AG04450 (cell line): ENCODE measurements at regions not wholly inside any gene's neighbourhood (a gene's known extent, or its start where the extent isn't known, plus 50 kb on each side); places are given as distances from the start of the nearest gene placed in this dataset.

Experiments used
- CTCF ChIA-PET: fragments of 300-600, 350-600 bp; formaldehyde crosslinking; extraction: SDS; loops from one replicate; lab custom pipeline; 2022; ENCODE audit warnings: antibody characterized with exemption, inconsistent platforms; lab: Charles Lee
- POLR2A ChIA-PET: fragments of 350-600 bp; formaldehyde crosslinking; extraction: SDS; loops from one replicate; lab custom pipeline; 2021; ENCODE audit warnings: antibody characterized with exemption, inconsistent platforms; lab: Yijun Ruan, JAX
- DNase-seq: peaks from one replicate; pipeline ENCODE4 v3.0.0-alpha.2; 2011; ENCODE audit warnings: low read depth, low spot score
- H3K27ac ChIP-seq: one replicate; pipeline ENCODE4 v1.5.1; 2012; ENCODE audit warnings: low read depth, low read length, control low read depth
- H3K27me3 ChIP-seq: one replicate; pipeline ENCODE4 v1.6.0; 2012; ENCODE audit warnings: low read length; ENCODE audit not compliant: control insufficient read depth, insufficient read depth
- H3K4me3 ChIP-seq: 2 replicates; pipeline ENCODE4 v1.5.1; 2011; ENCODE audit warnings: mild to moderate bottlenecking, low read depth, low read length, control low read depth
- H3K9me3 ChIP-seq: 2 replicates; pipeline ENCODE4 v1.5.1; 2012; ENCODE audit warnings: low read length; ENCODE audit not compliant: control insufficient read depth, insufficient read depth
- CTCF ChIP-seq: IDR thresholded peaks from 2 replicates; pipeline ENCODE4 v1.5.1; 2011; ENCODE audit warnings: low read depth, low read length, control low read depth, inconsistent platforms

DNA sequence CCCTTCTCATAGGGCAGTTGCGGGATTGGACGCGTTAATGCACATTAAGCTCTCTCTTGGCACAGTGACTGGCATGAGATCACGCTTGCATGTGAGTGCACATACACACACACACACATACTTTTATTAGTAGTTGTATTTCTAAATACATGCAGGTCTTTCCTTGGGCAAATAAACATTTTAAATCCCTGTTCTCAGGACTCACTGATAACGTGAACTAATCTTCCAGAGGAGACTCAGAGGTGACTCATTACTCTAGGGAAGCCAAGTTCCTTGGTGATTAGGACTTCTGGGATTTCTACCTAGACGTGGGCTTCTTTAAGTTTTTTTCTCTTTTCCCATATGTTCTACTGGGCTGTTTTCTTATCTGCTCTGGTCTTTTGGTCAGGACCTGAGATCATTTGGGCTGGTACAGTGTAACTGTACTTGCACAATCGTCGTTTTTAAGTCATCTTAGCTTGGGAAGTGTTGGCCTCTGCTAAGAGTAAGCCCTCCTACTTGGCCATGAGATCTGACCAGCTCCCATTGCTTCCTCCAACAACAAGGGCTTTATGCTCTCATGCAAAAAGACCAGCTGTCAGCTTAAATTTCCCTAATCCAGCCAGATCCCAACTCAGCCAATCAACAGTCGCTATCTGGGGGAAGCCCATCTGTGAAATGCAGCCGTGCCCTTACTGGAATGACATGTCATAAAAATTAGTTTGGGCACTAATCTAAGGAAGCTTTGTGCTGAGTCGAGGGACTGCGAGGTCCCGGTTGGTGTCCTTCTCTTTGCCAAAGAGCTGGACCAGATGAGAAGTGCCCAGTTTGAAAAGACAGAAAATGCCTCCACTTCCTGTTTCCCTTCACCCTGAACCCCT lies 176.4 kb upstream of the ANKRD55 start:
- Histone ChIP-seq H3K9me3 (no peaks in the 10 kb centered on the region), H3K27ac (peak overlapping the region; percentile 84), H3K4me3 (no peak overlapping the region), H3K27me3 (no peaks in the 10 kb centered on the region)
- TF ChIP-seq CTCF: no peak
- peak; percentile 89 for DNase-seq
- POLR2A ChIA-PET: no interaction called here
- CTCF ChIA-PET: interaction anchor here (0.7 to 2.1 kb wide), 2 partner anchors 35 to 429 kb away, joined by 4 to 6 read pairs; no protein-coding TSS in a partner anchor

DNA sequence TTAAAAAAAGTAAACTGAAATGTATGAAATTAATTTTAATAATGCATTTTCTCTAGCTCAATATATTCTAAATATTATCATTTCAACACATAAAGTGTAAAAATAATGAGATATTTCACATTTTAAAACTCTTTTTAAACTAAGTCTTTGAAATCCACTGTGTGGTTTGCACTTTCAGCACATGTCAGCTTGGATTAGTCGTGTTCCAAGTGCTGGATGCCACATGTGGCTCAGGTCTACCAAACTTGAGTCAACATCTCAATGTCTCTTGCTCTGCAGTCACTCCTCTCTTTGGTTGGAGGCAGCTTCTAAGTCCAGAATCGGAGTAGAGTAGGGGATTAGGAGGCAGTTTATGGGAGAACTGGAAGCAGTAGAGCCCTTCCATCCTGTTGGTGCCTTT lies 173.7 kb upstream of the ANKRD55 start:
- no peaks in the 10 kb centered on the region for H3K27me3 ChIP-seq
- CTCF ChIA-PET: no interaction called here

GRCh38 chr5:56406221-56406620 lies 173.1 kb upstream of the ANKRD55 start:
- ChIA-PET POLR2A (interaction anchor here (0.6 kb wide), 1 partner anchor 211 kb away, joined by 5 read pairs; no protein-coding TSS in a partner anchor), CTCF (no interaction called here)
- no peak for DNase-seq
- Histone ChIP-seq H3K4me3 (no peak overlapping the region), H3K9me3 (no peaks in the 10 kb centered on the region), H3K27me3 (no peaks in the 10 kb centered on the region), H3K27ac (no peak overlapping the region)
- TF ChIP-seq CTCF: no peak

More for the DNA sequence above, 173.7 kb upstream of the ANKRD55 start:
- no peak for DNase-seq
- TF ChIP-seq CTCF: no peak
- Histone ChIP-seq H3K9me3 (no peaks in the 10 kb centered on the region), H3K4me3 (no peak overlapping the region), H3K27ac (no peak overlapping the region)
- POLR2A ChIA-PET: no interaction called here

DNA sequence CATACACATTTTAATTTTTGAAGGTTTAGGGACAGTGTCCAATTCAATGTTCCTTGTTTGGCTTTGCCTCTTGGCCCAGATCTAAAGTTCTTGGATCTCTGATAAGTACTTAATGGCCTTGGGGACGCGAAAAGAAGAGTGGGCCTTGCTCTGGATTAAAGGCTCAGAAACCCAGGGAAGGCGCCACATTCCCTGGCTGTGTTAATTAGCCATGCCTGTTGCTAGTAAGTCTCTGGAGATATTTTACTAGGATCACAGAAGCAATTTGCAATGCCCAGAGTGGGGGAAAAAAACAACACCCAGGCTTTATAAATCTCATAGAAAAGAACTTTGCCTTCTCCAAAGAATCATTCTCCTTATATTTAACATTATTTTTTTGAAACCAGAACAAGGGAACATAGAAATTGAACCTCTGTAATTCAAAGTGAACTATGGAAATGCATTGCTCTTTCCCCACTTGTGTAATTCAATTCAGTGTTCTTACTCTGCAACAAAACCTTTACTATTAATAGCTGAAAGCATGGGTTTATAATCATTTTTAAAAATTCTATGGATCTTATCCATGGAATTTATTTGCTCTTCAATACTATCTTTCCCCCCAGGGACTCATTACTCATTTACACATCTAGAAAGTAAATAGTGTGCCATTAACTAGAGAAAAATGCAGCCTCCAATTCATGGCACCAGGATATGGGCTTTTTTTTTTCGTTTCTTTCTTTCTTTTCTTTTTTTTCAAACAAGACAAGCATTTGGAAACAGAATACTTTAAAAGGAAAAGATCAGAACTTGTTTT lies 172.2 kb upstream of the ANKRD55 start:
- DNase-seq: no peak
- H3K4me3 ChIP-seq: no peak overlapping the region
- no peaks in the 10 kb centered on the region for H3K27me3 ChIP-seq
- H3K9me3 ChIP-seq: no peaks in the 10 kb centered on the region
- ChIA-PET POLR2A (interaction anchor here (0.6 kb wide), 2 partner anchors 86 to 212 kb away, joined by 3 to 5 read pairs; no protein-coding TSS in a partner anchor), CTCF (no interaction called here)
- TF ChIP-seq CTCF: no peak
- H3K27ac ChIP-seq: no peak overlapping the region
